ENCODE measurements at regions not wholly inside any gene's neighbourhood (a gene's known extent, or its start where the extent isn't known, plus 50 kb on each side); places are given as distances from the start of the nearest gene placed in this dataset.

DNA sequence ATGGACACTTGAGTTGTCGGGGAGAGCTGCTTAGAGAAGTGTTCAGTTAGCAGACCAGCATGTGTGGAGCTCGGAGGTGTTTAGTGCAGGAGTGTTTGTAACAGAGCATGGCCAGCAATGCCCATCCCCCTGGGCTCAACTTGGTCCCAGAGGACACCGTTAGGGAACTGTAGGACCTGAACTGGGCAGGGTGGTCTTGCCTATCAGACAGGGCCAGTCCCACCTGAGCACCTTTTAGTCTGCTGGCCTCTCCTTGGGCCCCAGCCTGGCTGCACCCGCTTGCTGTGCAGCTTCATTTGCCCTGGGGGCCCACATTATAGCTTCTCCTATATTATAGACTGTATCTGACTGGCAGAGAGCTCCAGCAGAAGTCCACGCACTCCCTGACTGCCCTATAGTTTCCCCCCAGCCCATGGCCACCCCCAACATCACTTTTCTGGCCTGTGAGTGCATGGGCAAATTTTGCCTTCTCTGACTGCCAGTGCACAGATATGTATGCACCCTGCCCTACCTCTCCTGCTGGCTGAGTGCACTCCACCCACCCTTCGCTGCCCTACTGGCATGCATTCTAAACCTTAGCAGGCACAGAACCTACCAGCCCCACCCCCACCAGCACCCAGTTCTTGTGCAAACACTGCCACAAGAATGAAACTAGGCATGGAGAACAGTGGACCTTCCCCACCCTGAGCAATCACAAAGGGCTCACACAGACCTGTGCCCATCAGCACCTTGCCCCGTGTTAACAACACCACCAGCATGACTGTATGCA, 1030.6 kb upstream of the GHITM start:
- TF ChIP-seq, protein P1, sequence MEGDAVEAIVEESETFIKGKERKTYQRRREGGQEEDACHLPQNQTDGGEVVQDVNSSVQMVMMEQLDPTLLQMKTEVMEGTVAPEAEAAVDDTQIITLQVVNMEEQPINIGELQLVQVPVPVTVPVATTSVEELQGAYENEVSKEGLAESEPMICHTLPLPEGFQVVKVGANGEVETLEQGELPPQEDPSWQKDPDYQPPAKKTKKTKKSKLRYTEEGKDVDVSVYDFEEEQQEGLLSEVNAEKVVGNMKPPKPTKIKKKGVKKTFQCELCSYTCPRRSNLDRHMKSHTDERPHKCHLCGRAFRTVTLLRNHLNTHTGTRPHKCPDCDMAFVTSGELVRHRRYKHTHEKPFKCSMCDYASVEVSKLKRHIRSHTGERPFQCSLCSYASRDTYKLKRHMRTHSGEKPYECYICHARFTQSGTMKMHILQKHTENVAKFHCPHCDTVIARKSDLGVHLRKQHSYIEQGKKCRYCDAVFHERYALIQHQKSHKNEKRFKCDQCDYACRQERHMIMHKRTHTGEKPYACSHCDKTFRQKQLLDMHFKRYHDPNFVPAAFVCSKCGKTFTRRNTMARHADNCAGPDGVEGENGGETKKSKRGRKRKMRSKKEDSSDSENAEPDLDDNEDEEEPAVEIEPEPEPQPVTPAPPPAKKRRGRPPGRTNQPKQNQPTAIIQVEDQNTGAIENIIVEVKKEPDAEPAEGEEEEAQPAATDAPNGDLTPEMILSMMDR (conservative IDR thresholded peaks at IDR 0.05; ENCODE audit: low read depth, low read length): no peak
- DNase-seq (ENCODE audit: low read depth): no peak
- H3K4me3 ChIP-seq (ENCODE audit: low read depth, low read length): no peak overlapping the region

DNA sequence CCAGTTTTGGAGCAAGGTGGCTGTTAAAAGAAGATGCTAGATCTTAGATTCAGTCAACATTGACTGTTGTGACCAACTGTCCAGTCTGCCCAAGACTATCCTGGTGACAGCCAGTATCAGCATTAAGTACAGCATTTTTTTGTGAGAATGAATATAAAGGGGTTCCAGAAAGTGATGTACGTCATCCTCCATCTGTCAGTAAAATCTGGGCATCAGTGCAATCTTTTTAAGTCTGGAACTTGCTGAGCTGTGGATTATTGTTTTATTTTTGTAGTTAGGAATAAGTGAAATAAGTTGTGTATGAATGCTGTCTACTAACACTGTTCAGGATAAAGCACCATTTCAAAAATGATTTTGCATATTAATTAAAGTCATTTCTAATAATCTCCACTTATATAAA, 1020.0 kb upstream of the GHITM start:
- TF ChIP-seq, protein P1 (conservative IDR thresholded peaks at IDR 0.05; ENCODE audit: low read depth, low read length): no peak
- DNase-seq (ENCODE audit: low read depth): no peak
- no peak overlapping the region for H3K4me3 ChIP-seq (ENCODE audit: low read depth, low read length)

DNA sequence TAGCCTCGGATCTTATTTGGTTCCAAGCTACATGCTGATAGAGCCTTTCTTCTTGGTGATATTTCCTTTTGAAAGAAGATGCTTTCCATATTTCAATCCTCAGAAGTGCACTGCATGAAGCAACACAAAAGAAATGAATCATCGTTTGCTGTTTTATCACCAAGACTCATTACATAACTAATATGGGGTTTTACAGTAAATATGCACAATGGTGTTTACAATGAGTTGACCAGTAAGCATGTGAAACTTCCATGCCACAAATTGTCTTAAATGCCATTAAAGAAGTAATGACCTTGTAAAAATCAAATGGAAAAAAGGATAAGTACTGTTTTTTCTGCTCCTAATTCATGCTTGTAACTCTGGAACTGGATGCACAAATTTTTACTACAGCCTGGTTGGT, 1017.0 kb upstream of the GHITM start:
- no peak for DNase-seq (ENCODE audit: low read depth)
- TF ChIP-seq, protein P1 (conservative IDR thresholded peaks at IDR 0.05; ENCODE audit: low read depth, low read length): no peak
- no peak overlapping the region for H3K4me3 ChIP-seq (ENCODE audit: low read depth, low read length)

DNA sequence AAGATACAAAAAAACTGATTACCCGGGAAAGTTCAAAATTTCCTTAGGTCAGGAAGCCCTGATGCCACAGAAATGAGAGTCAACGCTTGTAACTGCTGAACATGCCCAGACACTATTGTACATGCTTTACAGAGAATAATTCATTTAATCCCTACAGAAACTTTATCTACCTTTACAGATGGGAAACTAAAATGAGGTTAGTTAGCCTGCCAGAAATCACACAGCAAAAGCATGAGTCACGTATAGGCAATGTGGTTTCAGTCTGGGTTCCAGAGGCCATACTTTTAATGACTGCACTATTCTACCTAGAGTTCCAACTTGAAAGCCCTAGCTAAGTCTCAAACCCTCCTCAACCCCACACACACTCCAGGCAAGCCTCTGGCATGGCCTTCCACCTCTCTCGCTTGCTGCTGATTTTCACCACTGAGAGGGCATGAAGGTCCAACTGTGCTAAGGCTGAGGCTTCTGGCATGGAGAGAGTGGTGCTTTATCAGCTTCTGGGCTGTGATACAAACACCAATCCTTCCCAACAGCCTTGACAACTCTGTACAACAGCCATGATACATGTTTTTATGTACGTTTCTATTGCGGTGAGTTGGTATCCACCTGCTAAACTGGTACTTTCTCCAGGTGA, 1011.2 kb upstream of the GHITM start:
- TF ChIP-seq, protein P1 (conservative IDR thresholded peaks at IDR 0.05; ENCODE audit: low read depth, low read length): no peak
- DNase-seq (ENCODE audit: low read depth): no peak
- no peak overlapping the region for H3K4me3 ChIP-seq (ENCODE audit: low read depth, low read length)

DNA sequence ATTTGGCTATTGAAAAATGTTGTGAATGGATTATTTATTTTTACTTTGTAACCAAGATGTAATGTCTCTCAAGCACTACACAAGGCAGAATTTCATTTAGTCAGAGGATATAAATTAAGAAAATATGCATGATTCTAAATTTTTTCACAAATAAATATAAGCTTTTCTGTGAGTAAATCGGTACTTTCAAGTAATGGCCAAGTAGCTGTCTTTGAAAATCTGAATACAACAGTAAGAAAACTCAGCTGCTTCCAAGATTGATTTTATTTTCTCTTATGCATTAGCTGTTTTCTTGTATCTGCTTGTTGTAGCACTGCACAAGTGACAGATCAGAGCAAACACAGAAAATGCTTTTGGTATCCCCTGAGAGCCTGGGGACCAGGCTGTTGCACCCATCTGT, 998.5 kb upstream of the GHITM start:
- no peak for DNase-seq (ENCODE audit: low read depth)
- H3K4me3 ChIP-seq (ENCODE audit: low read depth, low read length): no peak overlapping the region
- TF ChIP-seq, protein P1 (conservative IDR thresholded peaks at IDR 0.05; ENCODE audit: low read depth, low read length): no peak

DNA sequence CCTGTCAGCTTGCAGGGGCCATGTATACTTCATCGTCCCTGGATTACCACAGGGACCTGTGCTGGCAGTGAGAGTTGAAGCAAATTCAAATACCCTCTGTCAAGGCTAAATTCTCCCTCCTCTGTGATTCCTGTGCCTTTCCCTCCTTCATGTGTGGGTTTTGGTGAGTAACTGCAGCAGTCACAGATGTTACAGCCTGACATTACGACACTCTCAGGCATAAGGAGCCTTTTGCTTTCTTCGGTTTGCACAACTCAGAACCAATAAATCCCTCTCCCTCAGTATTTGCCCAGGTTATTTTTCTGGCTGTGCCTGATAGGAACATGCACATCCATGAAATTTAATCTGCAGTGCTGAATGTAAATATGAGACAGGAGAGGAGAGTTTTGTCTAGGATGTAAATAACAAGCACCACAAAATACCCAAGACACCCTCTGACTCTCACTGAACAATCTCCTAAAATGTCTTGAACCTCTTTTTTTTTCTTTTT, 997.2 kb upstream of the GHITM start:
- TF ChIP-seq, protein P1 (conservative IDR thresholded peaks at IDR 0.05; ENCODE audit: low read depth, low read length): no peak
- DNase-seq (ENCODE audit: low read depth): no peak
- H3K4me3 ChIP-seq (ENCODE audit: low read depth, low read length): no peak overlapping the region
